ENCODE measurements at regions not wholly inside any gene's neighbourhood (a gene's known extent, or its start where the extent isn't known, plus 50 kb on each side); places are given as distances from the start of the nearest gene placed in this dataset.
"Not testable (repeated sequence)": the region's sequence is repeated elsewhere in the genome, so short reads cannot be mapped to it uniquely, and the experiment has no call there.

GRCh38 chr13:37181620-37182019 is 76.2 kb upstream of the CSNK1A1L start:
- intact Hi-C loops (cut with DNase I), result no loop called here
- Histone ChIP-seq H3K36me3 (no peaks in the 10 kb centered on the region), H3K9me3 (peaks cover 0 to 2% (median 0%) of the 10 kb centered on the region in 4 donors), H3K4me3 (no peak overlapping the region), H3K4me1 (peaks cover 0 to 22% (median 11%) of the 10 kb centered on the region in 4 donors), H3K27me3 (no peaks in the 10 kb centered on the region), H3K27ac (no peak overlapping the region)
- TF ChIP-seq POLR2A (IDR thresholded peaks at IDR 0.05), result no peak
- no peak for TF ChIP-seq POLR2AphosphoS5 (IDR thresholded peaks at IDR 0.05)
- TF ChIP-seq CTCF (IDR thresholded peaks at IDR 0.05), result no peak
- no peak for TF ChIP-seq EP300 (IDR thresholded peaks at IDR 0.05)
- no peak for DNase-seq

GRCh38 chr13:37179645-37180044 is 74.2 kb upstream of the CSNK1A1L start:
- Histone ChIP-seq H3K27ac (no peak overlapping the region), H3K27me3 (no peaks in the 10 kb centered on the region), H3K9me3 (peaks cover 0 to 2% (median 0%) of the 10 kb centered on the region in 4 donors), H3K4me3 (no peak overlapping the region), H3K4me1 (peaks cover 0 to 39% (median 23%) of the 10 kb centered on the region in 4 donors), H3K36me3 (no peaks in the 10 kb centered on the region)
- no peak for DNase-seq
- no peak for TF ChIP-seq EP300 (IDR thresholded peaks at IDR 0.05)
- no peak for TF ChIP-seq CTCF (IDR thresholded peaks at IDR 0.05)
- no peak for TF ChIP-seq POLR2AphosphoS5 (IDR thresholded peaks at IDR 0.05)
- TF ChIP-seq POLR2A (IDR thresholded peaks at IDR 0.05), result no peak
- 74 to 87% methylated on average over 4 of the region's 4 CpGs for WGBS, 2 donors
- intact Hi-C loops (cut with DNase I), result no loop called here

GRCh38 chr13:37177125-37177524 is 71.7 kb upstream of the CSNK1A1L start:
- WGBS, 2 donors, result 79 to 84% methylated on average over 3 of the region's 3 CpGs

DNA sequence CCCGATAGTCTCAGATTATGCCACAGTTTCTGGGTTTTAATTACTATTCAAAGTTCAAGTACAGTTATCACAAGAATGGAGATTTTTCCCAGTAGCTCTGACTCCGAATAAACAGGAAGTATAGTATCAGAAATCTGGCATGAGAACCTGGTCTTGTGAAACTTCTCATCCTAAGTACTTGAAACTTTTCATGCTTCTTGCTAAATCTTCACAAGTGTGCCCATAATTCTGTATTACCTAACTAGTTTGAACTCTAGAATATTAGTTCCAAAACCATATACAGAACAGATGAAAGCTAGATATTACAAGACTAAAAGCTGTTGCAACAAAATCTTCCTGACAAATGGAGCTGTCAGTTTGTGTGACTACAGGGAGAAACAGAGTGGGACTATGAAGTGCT is 70.5 kb upstream of the CSNK1A1L start:
- H3K4me1 ChIP-seq, result peaks cover 0 to 31% (median 23%) of the 10 kb centered on the region in 4 donors
- intact Hi-C loops (cut with DNase I), result no loop called here
- H3K9me3 ChIP-seq, result peaks cover 0 to 2% (median 0%) of the 10 kb centered on the region in 4 donors
- H3K36me3 ChIP-seq, result no peaks in the 10 kb centered on the region
- H3K27ac ChIP-seq, result peak overlapping the region in 2 of 4 donors; percentile 24 to 58
- 11 to 45% methylated on average over 2 of the region's 2 CpGs for WGBS, 2 donors
- no peak overlapping the region for H3K4me3 ChIP-seq
- DNase-seq, result no peak
- peak; percentile 16 to 71 (median 50) for TF ChIP-seq POLR2AphosphoS5 (IDR thresholded peaks at IDR 0.05)
- no peak for TF ChIP-seq CTCF (IDR thresholded peaks at IDR 0.05)
- no peaks in the 10 kb centered on the region for H3K27me3 ChIP-seq

More at GRCh38 chr13:37177125-37177524, 71.7 kb upstream of the CSNK1A1L start:
- Histone ChIP-seq H3K9me3 (peaks cover 0 to 2% (median 0%) of the 10 kb centered on the region in 4 donors), H3K27ac (peak overlapping the region in 2 of 4 donors; percentile 24 to 58), H3K4me1 (peaks cover 0 to 39% (median 23%) of the 10 kb centered on the region in 4 donors), H3K36me3 (no peaks in the 10 kb centered on the region), H3K27me3 (no peaks in the 10 kb centered on the region), H3K4me3 (no peak overlapping the region)
- intact Hi-C loops (cut with DNase I), result no loop called here
- DNase-seq, result no peak
- TF ChIP-seq EP300 (IDR thresholded peaks at IDR 0.05) (no peak), CTCF (IDR thresholded peaks at IDR 0.05) (no peak), POLR2AphosphoS5 (IDR thresholded peaks at IDR 0.05) (peak in 2 of 4 donors; percentile 23 to 44)

DNA sequence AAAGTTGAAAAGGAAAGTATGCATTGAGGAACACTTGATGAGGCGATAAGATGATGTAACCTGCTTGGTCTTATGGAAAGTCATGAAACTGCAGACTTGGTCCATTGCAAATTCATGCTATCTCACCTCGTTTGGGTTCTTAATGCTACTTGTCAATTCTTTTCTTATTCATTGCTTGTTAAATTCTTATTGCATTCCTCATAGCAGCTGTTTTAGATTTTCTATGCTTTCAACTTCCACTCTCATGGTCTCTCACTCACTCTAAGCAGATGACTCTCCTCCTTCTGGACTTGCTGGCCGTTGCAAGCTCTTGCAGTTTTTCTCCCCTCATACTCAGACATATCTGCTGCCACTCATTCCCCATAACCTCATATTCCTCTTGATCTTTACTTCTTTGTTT is 67.8 kb upstream of the CSNK1A1L start:
- 45 to 62% methylated on average over 3 of the region's 3 CpGs for WGBS, 2 donors
- DNase-seq, result no peak
- H3K27me3 ChIP-seq, result no peaks in the 10 kb centered on the region

DNA sequence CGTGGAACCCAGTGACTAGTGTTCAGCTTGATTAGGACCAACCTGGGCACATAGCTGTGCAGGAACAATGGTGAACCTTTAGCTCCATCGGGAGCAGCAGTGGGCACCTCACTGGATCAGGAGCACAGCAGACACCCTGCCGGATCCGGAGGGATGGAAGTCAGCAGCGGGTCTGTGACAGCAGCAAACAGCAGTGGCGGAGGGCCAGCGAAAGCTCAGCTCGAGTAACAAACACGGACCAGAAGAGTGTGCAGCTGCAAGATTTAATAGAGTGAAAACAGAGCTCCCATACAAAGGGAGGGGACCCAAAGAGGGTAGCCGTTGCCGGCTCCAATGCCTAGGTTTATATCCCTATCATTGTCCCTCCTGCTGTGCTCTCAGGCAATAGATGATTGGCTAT is 66.8 kb upstream of the CSNK1A1L start:
- H3K9me3 ChIP-seq; H3K27ac ChIP-seq; H3K4me3 ChIP-seq; H3K36me3 ChIP-seq; intact Hi-C loops (cut with DNase I); H3K27me3 ChIP-seq: not testable (repeated sequence)
- DNase-seq, result peak; percentile 53
- 76 to 78% methylated on average over 11 of the region's 11 CpGs for WGBS, 2 donors
- peaks cover 0 to 24% (median 18%) of the 10 kb centered on the region in 4 donors for H3K4me1 ChIP-seq

More for the DNA sequence above, 67.8 kb upstream of the CSNK1A1L start:
- TF ChIP-seq POLR2AphosphoS5 (IDR thresholded peaks at IDR 0.05) (no peak), CTCF (IDR thresholded peaks at IDR 0.05) (no peak), POLR2A (IDR thresholded peaks at IDR 0.05) (no peak), EP300 (IDR thresholded peaks at IDR 0.05) (no peak)
- no peaks in the 10 kb centered on the region for H3K36me3 ChIP-seq
- no peak overlapping the region for H3K4me3 ChIP-seq
- H3K4me1 ChIP-seq, result peaks cover 0 to 31% (median 23%) of the 10 kb centered on the region in 4 donors
- intact Hi-C loops (cut with DNase I), result no loop called here
- H3K9me3 ChIP-seq, result peaks cover 0 to 2% (median 0%) of the 10 kb centered on the region in 4 donors
- no peak overlapping the region for H3K27ac ChIP-seq

Measured in sigmoid colon (tissue), 6 donors.